ENCODE measurements at regions not wholly inside any gene's neighbourhood (a gene's known extent, or its start where the extent isn't known, plus 50 kb on each side); places are given as distances from the start of the nearest gene placed in this dataset.

DNA sequence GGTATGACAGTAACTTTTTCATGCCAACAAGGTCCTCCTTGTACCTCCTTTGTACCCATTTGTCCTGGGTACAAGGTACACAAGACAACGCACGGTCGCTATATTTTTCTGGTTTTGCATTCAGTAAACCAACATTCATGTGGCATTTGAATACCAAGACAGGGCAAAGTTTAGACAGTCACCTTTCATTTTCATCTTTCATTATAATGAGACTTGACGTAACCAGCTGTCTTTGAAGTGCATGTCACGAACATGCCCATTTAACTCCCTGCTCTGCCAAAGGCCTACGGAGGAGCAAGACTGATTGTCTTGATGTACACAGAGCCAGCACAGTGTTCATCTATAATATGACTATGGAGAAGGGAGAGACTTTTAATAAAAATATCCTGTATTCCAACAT lies 91.0 kb downstream of the SETD4 start:
- POLR2A ChIA-PET = no interaction called here
- no peak overlapping the region for H3K27ac Mint-ChIP-seq
- peaks cover 8 to 9% of the 10 kb centered on the region in 2 donors for H3K27me3 Mint-ChIP-seq

DNA sequence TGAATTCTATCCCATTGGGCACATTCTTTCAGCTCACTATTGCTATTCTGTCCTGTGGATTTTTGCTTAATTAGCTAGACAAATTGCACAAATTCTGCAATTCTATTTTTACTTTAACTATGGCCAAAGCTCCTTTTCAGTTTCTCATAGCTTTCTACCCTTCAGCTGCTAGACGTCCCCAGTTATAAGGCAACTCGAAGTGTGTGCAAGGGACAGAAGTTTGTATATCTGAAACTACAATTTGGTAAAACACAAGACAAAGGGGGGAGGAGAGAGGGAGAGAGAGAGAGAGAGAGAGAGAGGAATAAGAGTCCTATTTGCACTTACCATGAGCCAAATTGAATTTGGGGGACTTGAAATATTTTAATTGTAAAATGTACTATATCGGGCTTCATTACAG lies 91.8 kb downstream of the SETD4 start:
- H3K27ac ChIP-seq (ENCODE audit: low read depth, low read length) = no peak overlapping the region
- H3K27ac Mint-ChIP-seq = no peak overlapping the region
- no peaks in the 10 kb centered on the region for H3K4me1 Mint-ChIP-seq
- H3K4me3 ChIP-seq (ENCODE audit: low read length) = no peak overlapping the region
- H3K27me3 Mint-ChIP-seq = peaks cover 7 to 16% of the 10 kb centered on the region in 2 donors
- H3K36me3 ChIP-seq (ENCODE audit: insufficient read depth, low read length) = no peaks in the 10 kb centered on the region
- no peak for DNase-seq
- no peak overlapping the region for H3K4me3 Mint-ChIP-seq
- H3K9me3 ChIP-seq (ENCODE audit: low read length) = no peaks in the 10 kb centered on the region
- ChIA-PET CTCF (no interaction called here), POLR2A (no interaction called here)
- H3K9me3 Mint-ChIP-seq = no peaks in the 10 kb centered on the region
- peaks cover 0 to 2% (median 0%) of the 10 kb centered on the region in 3 donors for H3K36me3 Mint-ChIP-seq
- H3K27me3 ChIP-seq (ENCODE audit: insufficient read depth, low read length, poor library complexity, severe bottlenecking) = no peaks in the 10 kb centered on the region
- H3K4me1 ChIP-seq (ENCODE audit: insufficient read depth, low read length) = no peaks in the 10 kb centered on the region

More for the DNA sequence above, 91.0 kb downstream of the SETD4 start:
- H3K27me3 ChIP-seq (ENCODE audit: insufficient read depth, low read length, poor library complexity, severe bottlenecking) = no peaks in the 10 kb centered on the region
- CTCF ChIA-PET = no interaction called here
- no peaks in the 10 kb centered on the region for H3K36me3 ChIP-seq (ENCODE audit: insufficient read depth, low read length)
- no peak for DNase-seq
- no peaks in the 10 kb centered on the region for H3K9me3 Mint-ChIP-seq
- H3K9me3 ChIP-seq (ENCODE audit: low read length) = no peaks in the 10 kb centered on the region
- no peak overlapping the region for H3K4me3 ChIP-seq (ENCODE audit: low read length)
- no peak overlapping the region for H3K4me3 Mint-ChIP-seq
- no peaks in the 10 kb centered on the region for H3K4me1 Mint-ChIP-seq
- no peaks in the 10 kb centered on the region for H3K4me1 ChIP-seq (ENCODE audit: insufficient read depth, low read length)
- no peak overlapping the region for H3K27ac ChIP-seq (ENCODE audit: low read depth, low read length)
- peaks cover 0 to 2% (median 0%) of the 10 kb centered on the region in 3 donors for H3K36me3 Mint-ChIP-seq

DNA sequence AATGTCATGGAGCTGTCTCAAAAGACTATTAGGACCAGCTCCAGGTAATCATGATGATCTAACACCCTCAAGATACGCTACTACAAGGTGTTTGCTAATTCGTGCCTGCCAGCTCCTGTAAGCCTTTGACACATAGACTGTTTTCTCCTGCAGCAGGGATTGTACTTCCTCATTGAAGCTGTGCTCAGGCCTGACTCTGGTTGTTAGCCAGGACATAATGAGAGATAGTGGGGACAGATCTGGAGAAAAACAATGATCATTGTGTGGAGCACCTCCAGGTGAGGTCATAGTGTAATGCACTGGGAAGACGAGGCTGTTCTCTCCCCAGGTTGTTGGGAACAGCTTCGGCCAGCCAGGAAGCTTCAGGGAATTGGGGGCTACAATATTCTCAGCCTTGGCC lies 94.6 kb downstream of the SETD4 start:
- no peaks in the 10 kb centered on the region for H3K27me3 ChIP-seq (ENCODE audit: insufficient read depth, low read length, poor library complexity, severe bottlenecking)
- CTCF ChIA-PET = no interaction called here
- Mint-ChIP-seq H3K4me1 (no peaks in the 10 kb centered on the region), H3K9me3 (no peaks in the 10 kb centered on the region), H3K27ac (no peak overlapping the region), H3K4me3 (no peak overlapping the region), H3K36me3 (peaks cover 0 to 2% (median 0%) of the 10 kb centered on the region in 3 donors), H3K27me3 (peaks cover 17 to 28% of the 10 kb centered on the region in 2 donors)
- H3K36me3 ChIP-seq (ENCODE audit: insufficient read depth, low read length) = no peaks in the 10 kb centered on the region
- no peaks in the 10 kb centered on the region for H3K4me1 ChIP-seq (ENCODE audit: insufficient read depth, low read length)
- POLR2A ChIA-PET = no interaction called here
- no peak overlapping the region for H3K27ac ChIP-seq (ENCODE audit: low read depth, low read length)
- H3K4me3 ChIP-seq (ENCODE audit: low read length) = no peak overlapping the region
- H3K9me3 ChIP-seq (ENCODE audit: low read length) = no peaks in the 10 kb centered on the region
- no peak for DNase-seq

DNA sequence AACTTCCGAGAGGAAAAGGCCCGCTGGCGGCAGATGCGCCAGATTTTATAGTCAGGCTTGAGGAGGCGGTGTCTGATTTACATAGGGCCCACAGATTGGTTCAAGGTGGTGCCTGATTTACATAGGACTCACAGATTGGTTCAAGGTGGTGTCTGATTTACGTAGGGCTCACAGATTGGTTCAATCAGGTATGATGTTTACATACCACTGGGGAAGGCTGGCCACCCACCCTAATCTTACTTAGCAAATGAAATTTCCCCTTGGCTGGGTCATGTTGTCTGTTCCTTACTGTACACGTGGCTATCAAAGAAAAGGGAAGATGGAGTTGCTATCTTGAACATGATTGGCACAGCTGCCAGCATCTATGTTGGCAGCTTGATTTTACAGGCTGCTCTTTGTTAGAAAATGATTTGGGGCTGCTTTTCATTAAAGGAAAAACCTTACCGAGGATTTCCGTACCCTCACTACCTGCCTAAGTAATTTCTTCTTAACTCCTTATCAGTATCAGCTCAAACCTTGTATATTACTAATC lies 96.3 kb downstream of the SETD4 start:
- Histone ChIP-seq H3K9me3 (ENCODE audit: low read length) (no peaks in the 10 kb centered on the region), H3K27ac (ENCODE audit: low read depth, low read length) (no peak overlapping the region), H3K27me3 (ENCODE audit: insufficient read depth, low read length, poor library complexity, severe bottlenecking) (no peaks in the 10 kb centered on the region), H3K4me3 (ENCODE audit: low read length) (no peak overlapping the region), H3K4me1 (ENCODE audit: insufficient read depth, low read length) (no peaks in the 10 kb centered on the region), H3K36me3 (ENCODE audit: insufficient read depth, low read length) (no peaks in the 10 kb centered on the region)
- Mint-ChIP-seq H3K4me1 (peaks cover 0 to 3% (median 0%) of the 10 kb centered on the region in 3 donors), H3K27ac (peak overlapping the region in 1 of 8 donors; percentile 38), H3K36me3 (peaks cover 0 to 2% (median 0%) of the 10 kb centered on the region in 3 donors), H3K27me3 (peaks cover 14 to 34% of the 10 kb centered on the region in 2 donors), H3K4me3 (no peak overlapping the region), H3K9me3 (no peaks in the 10 kb centered on the region)
- ChIA-PET CTCF (no interaction called here), POLR2A (no interaction called here)
- DNase-seq = no peak

DNA sequence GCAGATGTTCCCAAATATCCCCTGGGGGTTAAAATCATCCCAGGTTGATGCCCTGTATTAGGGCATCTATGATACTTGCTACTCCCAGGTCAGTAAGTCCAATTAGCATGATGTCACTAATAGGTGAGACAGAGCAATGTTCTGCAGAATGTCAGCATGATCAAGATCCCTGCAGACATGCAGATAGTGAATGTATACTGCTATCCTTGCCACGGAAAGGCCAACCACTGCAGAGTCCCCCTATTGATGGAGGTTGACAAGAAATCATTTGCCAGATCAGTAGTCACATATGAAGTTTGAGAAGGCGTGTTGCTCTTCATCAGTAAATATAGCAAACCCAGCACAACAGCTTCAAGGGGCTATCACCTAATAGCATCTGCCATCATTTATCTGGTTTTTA lies 97.4 kb downstream of the SETD4 start:
- Histone ChIP-seq H3K36me3 (ENCODE audit: insufficient read depth, low read length) (no peaks in the 10 kb centered on the region), H3K9me3 (ENCODE audit: low read length) (no peaks in the 10 kb centered on the region), H3K27me3 (ENCODE audit: insufficient read depth, low read length, poor library complexity, severe bottlenecking) (no peaks in the 10 kb centered on the region), H3K27ac (ENCODE audit: low read depth, low read length) (no peak overlapping the region), H3K4me1 (ENCODE audit: insufficient read depth, low read length) (no peaks in the 10 kb centered on the region), H3K4me3 (ENCODE audit: low read length) (no peak overlapping the region)
- POLR2A ChIA-PET = no interaction called here
- peaks cover 14 to 34% of the 10 kb centered on the region in 2 donors for H3K27me3 Mint-ChIP-seq
- H3K27ac Mint-ChIP-seq = no peak overlapping the region
- no peak overlapping the region for H3K4me3 Mint-ChIP-seq
- H3K36me3 Mint-ChIP-seq = no peaks in the 10 kb centered on the region
- H3K4me1 Mint-ChIP-seq = peaks cover 0 to 3% (median 0%) of the 10 kb centered on the region in 3 donors
- CTCF ChIA-PET = no interaction called here
- no peak for DNase-seq
- no peaks in the 10 kb centered on the region for H3K9me3 Mint-ChIP-seq

DNA sequence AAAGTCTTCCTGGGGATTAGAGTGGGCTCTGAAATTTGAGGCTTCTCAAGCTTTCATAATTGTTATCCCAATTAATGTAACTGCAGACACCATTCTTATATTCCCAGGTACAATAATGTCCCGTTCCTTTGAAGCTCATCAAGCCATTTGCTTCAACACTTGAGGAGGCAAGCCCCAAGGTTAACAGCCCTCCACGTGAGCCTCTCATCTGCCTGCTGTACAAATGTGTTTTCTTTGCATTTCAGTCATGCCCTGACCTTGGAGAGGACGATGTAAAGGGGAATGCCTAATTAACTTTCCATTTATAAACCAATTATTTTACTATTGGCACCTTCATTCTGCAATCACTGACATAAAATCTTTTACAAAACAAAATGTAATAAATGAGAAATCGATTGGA lies 106.3 kb downstream of the SETD4 start:
- no peaks in the 10 kb centered on the region for H3K4me1 ChIP-seq (ENCODE audit: insufficient read depth, low read length)
- H3K9me3 Mint-ChIP-seq = no peaks in the 10 kb centered on the region
- POLR2A ChIA-PET = no interaction called here
- H3K4me1 Mint-ChIP-seq = no peaks in the 10 kb centered on the region
- H3K4me3 ChIP-seq (ENCODE audit: low read length) = no peak overlapping the region
- H3K27me3 ChIP-seq (ENCODE audit: insufficient read depth, low read length, poor library complexity, severe bottlenecking) = no peaks in the 10 kb centered on the region
- H3K27ac Mint-ChIP-seq = peak overlapping the region in 1 of 8 donors; percentile 7
- H3K9me3 ChIP-seq (ENCODE audit: low read length) = no peaks in the 10 kb centered on the region
- peaks cover 0 to 3% (median 0%) of the 10 kb centered on the region in 3 donors for H3K36me3 Mint-ChIP-seq
- no peak overlapping the region for H3K27ac ChIP-seq (ENCODE audit: low read depth, low read length)
- H3K36me3 ChIP-seq (ENCODE audit: insufficient read depth, low read length) = no peaks in the 10 kb centered on the region
- CTCF ChIA-PET = no interaction called here
- DNase-seq = no peak
- H3K4me3 Mint-ChIP-seq = no peak overlapping the region
- H3K27me3 Mint-ChIP-seq = peaks cover 6 to 29% of the 10 kb centered on the region in 2 donors

DNA sequence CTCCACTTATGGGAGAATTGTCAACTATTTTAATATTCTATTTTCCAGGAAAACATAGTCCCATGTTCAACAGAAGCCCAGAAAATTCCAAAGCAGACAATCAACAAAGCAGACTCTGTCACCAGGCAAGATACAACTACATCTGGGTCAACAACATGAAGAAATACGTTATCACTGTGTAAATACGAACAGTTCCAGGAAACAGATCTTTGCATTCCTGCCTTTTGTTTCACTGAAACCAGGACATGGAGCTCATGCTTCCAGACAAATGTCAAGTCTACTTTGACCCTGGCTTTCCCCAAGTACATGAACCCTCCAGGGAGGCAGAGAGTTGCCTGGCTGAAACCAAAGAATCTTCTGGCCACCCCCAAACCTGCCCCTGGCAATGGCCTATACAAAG lies 106.7 kb downstream of the SETD4 start:
- Histone ChIP-seq H3K4me3 (ENCODE audit: low read length) (no peak overlapping the region), H3K36me3 (ENCODE audit: insufficient read depth, low read length) (no peaks in the 10 kb centered on the region), H3K4me1 (ENCODE audit: insufficient read depth, low read length) (no peaks in the 10 kb centered on the region), H3K9me3 (ENCODE audit: low read length) (no peaks in the 10 kb centered on the region), H3K27me3 (ENCODE audit: insufficient read depth, low read length, poor library complexity, severe bottlenecking) (no peaks in the 10 kb centered on the region), H3K27ac (ENCODE audit: low read depth, low read length) (no peak overlapping the region)
- Mint-ChIP-seq H3K9me3 (no peaks in the 10 kb centered on the region), H3K27me3 (peaks cover 6 to 29% of the 10 kb centered on the region in 2 donors), H3K27ac (no peak overlapping the region), H3K36me3 (peaks cover 0 to 3% (median 0%) of the 10 kb centered on the region in 3 donors), H3K4me3 (no peak overlapping the region), H3K4me1 (no peaks in the 10 kb centered on the region)
- ChIA-PET POLR2A (no interaction called here), CTCF (no interaction called here)
- no peak for DNase-seq

DNA sequence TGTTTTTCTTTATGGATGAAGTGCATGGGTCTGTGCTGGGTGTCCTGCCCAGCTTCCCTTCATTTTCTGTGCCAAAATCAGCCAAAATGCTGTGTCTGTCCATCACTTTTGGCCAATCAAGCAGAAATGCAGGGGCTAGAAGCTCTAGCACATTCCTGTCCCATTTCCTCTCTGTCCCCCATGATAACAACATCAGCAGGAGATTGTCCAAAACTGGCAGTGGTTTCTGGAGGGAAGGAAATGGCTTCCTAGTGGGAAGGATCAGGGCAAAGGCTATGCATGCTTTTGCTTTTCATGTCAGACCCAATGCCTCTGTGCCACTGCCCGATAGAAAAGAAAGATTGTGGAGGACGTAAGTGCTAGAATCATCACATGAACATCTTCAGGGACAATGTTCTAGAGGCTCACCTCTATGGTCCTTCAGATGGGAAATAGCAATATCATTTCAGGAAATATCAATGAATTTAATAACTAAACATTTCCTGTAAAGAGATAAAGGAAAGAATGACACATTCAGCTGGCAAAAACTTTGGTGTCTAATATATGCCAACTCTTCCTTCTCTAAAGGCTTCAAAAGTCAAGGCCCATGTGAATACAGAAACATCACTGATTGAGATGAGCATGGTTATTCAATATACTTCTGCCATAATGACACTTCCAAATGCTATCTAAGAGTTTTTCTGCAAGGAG lies 107.5 kb downstream of the SETD4 start:
- no peaks in the 10 kb centered on the region for H3K4me1 ChIP-seq (ENCODE audit: insufficient read depth, low read length)
- H3K4me3 Mint-ChIP-seq = no peak overlapping the region
- no peak overlapping the region for H3K4me3 ChIP-seq (ENCODE audit: low read length)
- H3K36me3 ChIP-seq (ENCODE audit: insufficient read depth, low read length) = no peaks in the 10 kb centered on the region
- no peaks in the 10 kb centered on the region for H3K9me3 Mint-ChIP-seq
- H3K27ac Mint-ChIP-seq = no peak overlapping the region
- no peak for DNase-seq
- peaks cover 0 to 3% (median 0%) of the 10 kb centered on the region in 3 donors for H3K36me3 Mint-ChIP-seq
- ChIA-PET POLR2A (no interaction called here), CTCF (no interaction called here)
- no peaks in the 10 kb centered on the region for H3K4me1 Mint-ChIP-seq
- no peaks in the 10 kb centered on the region for H3K9me3 ChIP-seq (ENCODE audit: low read length)
- H3K27me3 ChIP-seq (ENCODE audit: insufficient read depth, low read length, poor library complexity, severe bottlenecking) = no peaks in the 10 kb centered on the region
- H3K27me3 Mint-ChIP-seq = peaks cover 6 to 29% of the 10 kb centered on the region in 2 donors
- no peak overlapping the region for H3K27ac ChIP-seq (ENCODE audit: low read depth, low read length)

Measured in CD8-positive, alpha-beta memory T cell (primary cell).